Progenitor cell of endocrine pancreas (in vitro differentiated cells): ENCODE measurements at regions not wholly inside any gene's neighbourhood (a gene's known extent, or its start where the extent isn't known, plus 50 kb on each side); places are given as distances from the start of the nearest gene placed in this dataset.
"Not testable (repeated sequence)": the region's sequence is repeated elsewhere in the genome, so short reads cannot be mapped to it uniquely, and the experiment has no call there.

Experiments
- DNase-seq: peaks from one replicate; pipeline ENCODE4 v3.0.0; 2021; ENCODE audit warnings: low spot score; ENCODE audit not compliant: unreplicated experiment
- H3K27ac Mint-ChIP-seq: 2 replicates; pipeline ENCODE4 v1.8.0; 2021; ENCODE audit warnings: mild to moderate bottlenecking, moderate library complexity, mixed read lengths
- H3K27me3 Mint-ChIP-seq: 2 replicates; pipeline ENCODE4 v1.8.0; 2021; ENCODE audit warnings: mixed read lengths
- H3K36me3 Mint-ChIP-seq: 2 replicates; pipeline ENCODE4 v1.8.0; 2022; ENCODE audit warnings: mixed read lengths; ENCODE audit not compliant: insufficient read depth
- H3K4me1 Mint-ChIP-seq: 2 replicates; pipeline ENCODE4 v1.8.0; 2021; ENCODE audit warnings: low read depth, mixed read lengths
- H3K4me3 Mint-ChIP-seq: 2 replicates; pipeline ENCODE4 v1.8.0; 2021; ENCODE audit warnings: low read depth, mild to moderate bottlenecking, moderate library complexity, mixed read lengths
- H3K9me3 Mint-ChIP-seq: 2 replicates; pipeline ENCODE4 v1.8.0; 2021; ENCODE audit warnings: low read depth, mixed read lengths
- TF ChIP-seq, protein P1 (sequence below): fragments of 200-600 bp; sonication (generic); IDR thresholded peaks from one replicate; pipeline ENCODE4 v1.5.0; 2021; ENCODE audit warnings: antibody characterized with exemption, mild to moderate bottlenecking; ENCODE audit not compliant: unreplicated experiment

DNA sequence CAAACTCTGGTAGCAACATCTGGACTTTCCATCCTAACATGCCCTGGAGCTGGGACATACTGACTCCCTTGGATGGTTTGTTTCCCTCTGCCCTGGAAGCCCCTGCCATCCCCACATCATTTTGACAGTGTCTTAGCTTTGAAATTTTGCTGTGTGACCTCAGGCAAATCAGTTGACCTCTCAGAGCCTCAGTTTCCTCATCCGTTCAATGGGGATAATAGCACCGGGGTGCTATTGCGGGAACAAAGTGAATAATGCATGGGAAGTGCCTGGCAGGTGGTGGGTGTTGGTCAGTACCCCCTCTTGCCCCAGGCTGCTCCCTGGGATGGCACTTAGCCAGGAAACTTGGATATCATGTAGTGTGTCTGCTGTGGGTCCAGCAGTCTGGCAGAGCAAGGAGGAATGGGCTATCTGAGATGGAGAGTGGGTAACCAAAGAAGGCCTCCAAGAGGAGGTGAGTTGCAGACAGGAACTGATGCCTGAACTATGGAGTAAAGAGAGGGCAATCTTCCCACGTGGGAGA lies 88.6 kb downstream of the MRPL14 start:
- TF ChIP-seq, protein P1, sequence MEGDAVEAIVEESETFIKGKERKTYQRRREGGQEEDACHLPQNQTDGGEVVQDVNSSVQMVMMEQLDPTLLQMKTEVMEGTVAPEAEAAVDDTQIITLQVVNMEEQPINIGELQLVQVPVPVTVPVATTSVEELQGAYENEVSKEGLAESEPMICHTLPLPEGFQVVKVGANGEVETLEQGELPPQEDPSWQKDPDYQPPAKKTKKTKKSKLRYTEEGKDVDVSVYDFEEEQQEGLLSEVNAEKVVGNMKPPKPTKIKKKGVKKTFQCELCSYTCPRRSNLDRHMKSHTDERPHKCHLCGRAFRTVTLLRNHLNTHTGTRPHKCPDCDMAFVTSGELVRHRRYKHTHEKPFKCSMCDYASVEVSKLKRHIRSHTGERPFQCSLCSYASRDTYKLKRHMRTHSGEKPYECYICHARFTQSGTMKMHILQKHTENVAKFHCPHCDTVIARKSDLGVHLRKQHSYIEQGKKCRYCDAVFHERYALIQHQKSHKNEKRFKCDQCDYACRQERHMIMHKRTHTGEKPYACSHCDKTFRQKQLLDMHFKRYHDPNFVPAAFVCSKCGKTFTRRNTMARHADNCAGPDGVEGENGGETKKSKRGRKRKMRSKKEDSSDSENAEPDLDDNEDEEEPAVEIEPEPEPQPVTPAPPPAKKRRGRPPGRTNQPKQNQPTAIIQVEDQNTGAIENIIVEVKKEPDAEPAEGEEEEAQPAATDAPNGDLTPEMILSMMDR = no peak
- no peak for DNase-seq
- no peak overlapping the region for H3K27ac Mint-ChIP-seq
- no peak overlapping the region for H3K4me3 Mint-ChIP-seq
- no peaks in the 10 kb centered on the region for H3K36me3 Mint-ChIP-seq
- H3K27me3 Mint-ChIP-seq = peaks cover 16% of the 10 kb centered on the region
- no peaks in the 10 kb centered on the region for H3K9me3 Mint-ChIP-seq
- H3K4me1 Mint-ChIP-seq = peaks cover 8% of the 10 kb centered on the region

DNA sequence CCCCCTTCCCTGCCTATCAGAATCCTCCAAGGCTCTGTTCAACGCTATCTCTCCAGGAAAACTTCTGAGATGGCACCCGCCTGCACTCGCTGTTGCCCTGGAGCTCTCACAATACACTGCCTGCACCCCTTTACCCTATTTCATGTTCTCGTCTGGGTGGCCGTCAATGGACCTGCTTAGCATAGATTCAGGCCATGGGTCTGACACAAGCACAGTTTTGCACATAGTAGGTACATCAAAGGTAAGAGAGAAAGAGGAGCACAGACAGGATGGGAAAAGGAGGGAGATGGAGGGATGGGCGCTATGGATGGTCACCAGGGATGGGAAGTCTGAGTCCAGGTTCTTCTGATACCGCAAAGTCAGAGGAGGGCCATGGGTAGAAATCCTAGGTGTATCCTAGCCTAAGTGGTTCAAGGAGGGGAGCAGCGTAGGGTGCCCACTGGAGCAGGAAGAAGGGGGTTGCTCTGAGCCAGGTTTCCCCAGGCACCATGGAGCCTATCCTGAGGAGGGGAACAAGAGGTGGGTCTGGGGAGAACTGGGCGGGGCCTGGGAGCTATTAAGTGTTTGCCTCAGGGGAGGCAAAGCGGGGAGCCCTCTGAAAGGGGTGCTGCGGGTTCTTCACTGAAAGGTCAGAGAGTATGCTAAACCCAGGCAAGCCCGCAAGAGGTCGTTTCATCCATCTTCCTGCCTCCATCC lies 89.3 kb downstream of the MRPL14 start:
- Mint-ChIP-seq H3K4me1 (peaks cover 5% of the 10 kb centered on the region), H3K27me3 (peaks cover 16% of the 10 kb centered on the region), H3K36me3 (no peaks in the 10 kb centered on the region), H3K9me3 (no peaks in the 10 kb centered on the region), H3K4me3 (no peak overlapping the region), H3K27ac (no peak overlapping the region)
- TF ChIP-seq, protein P1 = no peak
- DNase-seq = no peak

DNA sequence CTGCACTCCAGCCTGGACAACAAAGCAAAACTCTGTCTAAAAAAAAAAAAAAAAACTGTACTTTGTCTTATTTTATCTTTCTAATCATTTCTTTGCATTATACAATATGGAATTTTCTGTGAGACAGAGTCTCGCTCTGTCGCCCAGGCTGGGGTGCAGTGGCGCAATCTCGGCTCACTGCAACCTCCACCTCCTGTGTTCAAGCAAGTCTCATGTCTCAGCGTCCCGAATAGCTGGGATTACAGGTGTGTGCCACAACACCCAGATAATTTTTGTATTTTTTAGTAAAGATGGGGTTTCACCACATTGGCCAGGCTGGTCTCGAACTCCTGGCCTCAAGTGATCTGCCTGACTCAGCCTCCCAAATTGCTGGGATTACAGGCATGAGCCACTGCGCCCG lies 90.0 kb downstream of the MRPL14 start:
- not testable (repeated sequence) for DNase-seq, H3K9me3 Mint-ChIP-seq, H3K36me3 Mint-ChIP-seq, H3K4me3 Mint-ChIP-seq, H3K27ac Mint-ChIP-seq, H3K4me1 Mint-ChIP-seq
- peaks cover 16% of the 10 kb centered on the region for H3K27me3 Mint-ChIP-seq

DNA sequence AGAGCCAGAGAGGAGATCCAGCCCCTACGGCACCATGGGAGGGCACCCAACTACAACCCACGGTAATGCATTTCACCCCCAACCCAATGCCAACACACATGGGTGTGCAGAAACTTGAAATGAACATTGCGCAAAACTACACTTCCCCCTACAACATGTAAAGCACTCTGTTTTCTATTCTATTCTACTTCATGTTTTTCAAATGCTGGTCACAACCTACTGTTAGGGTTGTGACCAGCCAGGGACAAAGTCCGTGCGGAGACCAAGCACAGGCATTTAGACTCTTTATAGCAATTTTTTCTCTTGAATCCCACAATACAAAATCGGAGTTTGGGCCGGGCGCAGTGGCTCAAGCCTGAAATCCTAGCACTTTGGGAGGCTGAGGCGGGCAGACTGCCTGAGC lies 90.6 kb downstream of the MRPL14 start:
- Mint-ChIP-seq H3K36me3 (no peaks in the 10 kb centered on the region), H3K4me3 (no peak overlapping the region), H3K27ac (no peak overlapping the region), H3K9me3 (no peaks in the 10 kb centered on the region), H3K27me3 (peaks cover 13% of the 10 kb centered on the region), H3K4me1 (peaks cover under 1% of the 10 kb centered on the region)
- no peak for DNase-seq
- TF ChIP-seq, protein P1 = no peak

DNA sequence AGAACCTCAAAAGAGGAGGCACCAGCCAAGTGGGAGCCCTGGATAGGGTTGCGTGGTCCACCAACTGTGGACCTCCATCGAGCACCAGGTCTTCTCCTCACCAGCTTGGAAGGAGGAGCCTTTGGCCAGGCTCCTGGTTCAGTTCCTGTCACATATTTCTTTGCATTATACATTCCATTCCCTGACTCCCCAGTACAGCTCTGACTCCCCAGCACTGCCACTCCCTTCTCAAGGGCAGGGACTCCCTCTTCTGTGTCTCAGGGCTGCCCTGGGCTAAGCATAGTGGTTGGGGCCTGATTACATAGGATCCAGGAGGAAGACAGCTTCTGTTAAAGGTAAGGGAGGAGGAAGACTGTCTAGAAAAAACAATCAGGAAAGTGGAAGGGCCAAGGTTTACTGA lies 91.1 kb downstream of the MRPL14 start:
- Mint-ChIP-seq H3K27ac (no peak overlapping the region), H3K4me1 (no peaks in the 10 kb centered on the region), H3K36me3 (no peaks in the 10 kb centered on the region), H3K4me3 (no peak overlapping the region), H3K27me3 (peaks cover 14% of the 10 kb centered on the region), H3K9me3 (no peaks in the 10 kb centered on the region)
- TF ChIP-seq, protein P1 = no peak
- DNase-seq = no peak

DNA sequence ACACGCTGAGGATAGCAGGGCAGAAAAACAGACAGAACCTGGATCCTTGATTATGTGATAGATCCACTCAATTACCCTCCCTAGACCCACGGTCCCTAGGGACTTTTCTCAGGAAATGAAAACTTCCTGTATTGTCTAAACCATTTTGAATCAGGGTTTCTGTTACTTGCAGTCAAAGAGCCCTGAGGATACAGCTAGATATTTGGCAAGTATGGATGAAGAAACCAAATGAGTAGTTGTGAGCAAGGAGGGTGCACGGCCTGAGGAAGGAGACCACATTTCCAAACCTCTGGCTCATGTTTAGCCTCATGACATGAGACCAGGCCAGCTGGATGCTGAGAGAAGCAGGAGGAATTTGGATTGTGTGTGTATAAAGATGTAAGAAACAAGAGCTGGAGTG lies 91.6 kb downstream of the MRPL14 start:
- Mint-ChIP-seq H3K9me3 (no peaks in the 10 kb centered on the region), H3K4me3 (no peak overlapping the region), H3K36me3 (no peaks in the 10 kb centered on the region), H3K27me3 (peaks cover 17% of the 10 kb centered on the region), H3K27ac (no peak overlapping the region), H3K4me1 (no peaks in the 10 kb centered on the region)
- DNase-seq = no peak
- TF ChIP-seq, protein P1 = no peak
